HCT116 (cell line): ENCODE measurements at regions not wholly inside any gene's neighbourhood (a gene's known extent, or its start where the extent isn't known, plus 50 kb on each side); places are given as distances from the start of the nearest gene placed in this dataset.

Source experiments
- ATAC-seq: fragments of 200-7000 bp; cut with Tn5 transposase; 2 replicates; pipeline ENCODE4 v1.9.1; 2020; ENCODE audit warnings: mild to moderate bottlenecking, moderate library complexity
- BruUV-seq: library from RNA; stranded (reverse); fragments of 400-500 nt; replicated peaks from 2 replicates; lab custom pipeline; 2021; lab: Mats Ljungman, UMichigan
- CTCF ChIA-PET: fragments of 300-600 bp; sonication (Branson Sonifier 250); formaldehyde crosslinking; loops from one replicate; lab custom pipeline; 2021; ENCODE audit warnings: antibody characterized with exemption; lab: Charles Lee
- POLR2A ChIA-PET: fragments of 300-600, 350-600 bp; sonication (Branson Sonifier 250); formaldehyde crosslinking; loops from one replicate; lab custom pipeline; 2021; ENCODE audit warnings: antibody characterized with exemption; lab: Charles Lee
- RAD21 ChIA-PET, 2 experiments: fragments of 300-600 bp; sonication (Branson Sonifier 250); formaldehyde crosslinking; loops; one replicate each; lab custom pipeline; 2023; ENCODE audit warnings: low total read pairs in 2 of 2; ENCODE audit not compliant: uncharacterized antibody in 2 of 2, unreplicated experiment in 2 of 2, low non-redundant PET in 1 of 2; lab: Charles Lee
- DNase-seq: peaks from one replicate; pipeline ENCODE4 v3.0.0-alpha.2; 2010; ENCODE audit warnings: low read depth, low spot score
- H2AFZ ChIP-seq: fragments of 200-600 bp; shearing (Covaris generic), sonication (generic); 2 replicates; pipeline ENCODE4 v1.6.1; 2017; ENCODE audit warnings: low read depth, mixed run types, mixed read lengths, antibody characterized with exemption, low read length; ENCODE audit not compliant: poor library complexity, severe bottlenecking
- H3K27ac ChIP-seq: 2 replicates; pipeline ENCODE4 v1.5.1; 2012; ENCODE audit warnings: low read depth, low read length
- H3K27me3 ChIP-seq: fragments of 200-600 bp; sonication (generic); 2 replicates; pipeline ENCODE4 v1.6.1; 2016; ENCODE audit warnings: mixed run types, low read length, mixed read lengths; ENCODE audit not compliant: insufficient read depth
- H3K36me3 ChIP-seq, 2 experiments: fragments of 200-500 bp in 1 of 2; fragments of 200-600 bp in 1 of 2; sonication (Bioruptor generic) in 1 of 2; sonication (generic) in 1 of 2; 2 replicates each; pipeline versions ENCODE4 v1.5.1 to v1.6.1; 2014 to 2016; ENCODE audit warnings: low read length in 2 of 2, inconsistent platforms in 1 of 2, mixed read lengths in 1 of 2, mixed run types in 1 of 2; ENCODE audit not compliant: insufficient read depth in 2 of 2, control insufficient read depth in 1 of 2
- H3K4me1 ChIP-seq, 2 experiments: fragments of 200-600 bp in 1 of 2; sonication (generic) in 1 of 2; 2 replicates each; pipeline versions ENCODE4 v1.5.1 to v1.6.1; 2012 to 2017; ENCODE audit warnings: low read length in 2 of 2, inconsistent platforms in 1 of 2, mild to moderate bottlenecking in 1 of 2, mixed read lengths in 1 of 2, mixed run types in 1 of 2, moderate library complexity in 1 of 2; ENCODE audit not compliant: insufficient read depth in 2 of 2, control insufficient read depth in 1 of 2
- H3K4me2 ChIP-seq: fragments of 200-600 bp; sonication (generic); 2 replicates; pipeline ENCODE4 v1.6.1; 2017; ENCODE audit warnings: mixed run types, low read length, mixed read lengths
- H3K4me3 ChIP-seq, 2 experiments: fragments of 200-600 bp in 1 of 2; sonication (generic) in 1 of 2; replicated peaks in 1 of 2; 2 replicates each; pipeline ENCODE4 v1.5.1; 2011 to 2016; ENCODE audit warnings: low read length in 2 of 2, control low read depth in 1 of 2, low read depth in 1 of 2, mild to moderate bottlenecking in 1 of 2, mixed read lengths in 1 of 2, mixed run types in 1 of 2
- H3K79me2 ChIP-seq: fragments of 200-600 bp; sonication (generic); 2 replicates; pipeline ENCODE4 v1.6.1; 2017; ENCODE audit warnings: mild to moderate bottlenecking, mixed run types, low read length, moderate library complexity, mixed read lengths; ENCODE audit not compliant: insufficient read depth
- H3K9ac ChIP-seq: fragments of 200-600 bp; sonication (generic); 2 replicates; pipeline ENCODE4 v1.6.1; 2016; ENCODE audit warnings: low read length, mixed read lengths
- H3K9me2 ChIP-seq: fragments of 200-600 bp; sonication (generic), shearing (Covaris generic); 2 replicates; pipeline ENCODE4 v1.6.1; 2017; ENCODE audit warnings: mixed run types, mild to moderate bottlenecking, moderate library complexity; ENCODE audit not compliant: insufficient read depth
- H3K9me3 ChIP-seq, 2 experiments: fragments of 200-500 bp in 1 of 2; fragments of 200-600 bp in 1 of 2; sonication (Bioruptor generic) in 1 of 2; sonication (generic) in 1 of 2; 2 replicates each; pipeline ENCODE4 v1.6.1; 2014 to 2017; ENCODE audit warnings: low read length in 2 of 2, mixed read lengths in 2 of 2, inconsistent platforms in 1 of 2, low read depth in 1 of 2, mild to moderate bottlenecking in 1 of 2, mixed run types in 1 of 2, moderate library complexity in 1 of 2; ENCODE audit not compliant: control insufficient read depth in 1 of 2, insufficient read depth in 1 of 2
- H4K20me1 ChIP-seq: fragments of 200-600 bp; sonication (generic), shearing (Covaris generic); 2 replicates; pipeline ENCODE4 v1.6.1; 2017; ENCODE audit warnings: mixed run types, mild to moderate bottlenecking, moderate library complexity; ENCODE audit not compliant: insufficient read depth
- ATF3 ChIP-seq: IDR thresholded peaks from 2 replicates; pipeline ENCODE4 v1.6.1; 2012
- CBX3 ChIP-seq: IDR thresholded peaks from 2 replicates; pipeline ENCODE4 v1.6.1; 2012; ENCODE audit warnings: low read depth
- CEBPB ChIP-seq: IDR thresholded peaks from 2 replicates; pipeline ENCODE4 v1.6.1; 2012; ENCODE audit warnings: low read depth
- EGR1 ChIP-seq: IDR thresholded peaks from 2 replicates; pipeline ENCODE4 v1.6.1; 2012; ENCODE audit warnings: low read depth
- ELF1 ChIP-seq: IDR thresholded peaks from 2 replicates; pipeline ENCODE4 v1.6.1; 2012; ENCODE audit warnings: low read depth, borderline replicate concordance
- EZH2 ChIP-seq: fragments of 200-600 bp; sonication (generic); IDR thresholded peaks from 2 replicates; pipeline ENCODE4 v1.6.1; 2017; ENCODE audit warnings: antibody characterized with exemption, mixed run types
- EZH2phosphoT487 ChIP-seq: fragments of 200-600 bp; IDR thresholded peaks from 2 replicates; pipeline ENCODE4 v1.6.1; 2018; ENCODE audit warnings: antibody characterized with exemption, borderline replicate concordance
- FOSL1 ChIP-seq: IDR thresholded peaks from 2 replicates; pipeline ENCODE4 v1.6.1; 2012; ENCODE audit warnings: low read depth
- JUND ChIP-seq: IDR thresholded peaks from 2 replicates; pipeline ENCODE4 v1.6.1; 2012
- MAX ChIP-seq: IDR thresholded peaks from 2 replicates; pipeline ENCODE4 v1.6.1; 2012
- POLR2A ChIP-seq: IDR thresholded peaks from 2 replicates; pipeline ENCODE4 v1.7.0; 2011; ENCODE audit warnings: borderline replicate concordance; ENCODE audit not compliant: insufficient read depth, insufficient read length; ENCODE audit errors: extremely low read depth
- POLR2AphosphoS5 ChIP-seq: IDR thresholded peaks from 2 replicates; pipeline ENCODE4 v1.6.1; 2011; ENCODE audit warnings: mild to moderate bottlenecking, low read depth, low read length, moderate library complexity
- RAD21 ChIP-seq: IDR thresholded peaks from 2 replicates; pipeline ENCODE4 v1.6.1; 2012; ENCODE audit warnings: low read depth, mild to moderate bottlenecking
- REST ChIP-seq: IDR thresholded peaks from 2 replicates; pipeline ENCODE4 v1.6.1; 2012; ENCODE audit warnings: low read depth
- SIN3A ChIP-seq: IDR thresholded peaks from 2 replicates; pipeline ENCODE4 v1.6.1; 2012; ENCODE audit warnings: low read depth
- SP1 ChIP-seq: IDR thresholded peaks from 2 replicates; pipeline ENCODE4 v1.6.1; 2012; ENCODE audit warnings: low read depth
- SRF ChIP-seq: IDR thresholded peaks from 2 replicates; pipeline ENCODE4 v1.6.1; 2012; ENCODE audit warnings: low read depth
- TCF7L2 ChIP-seq: IDR thresholded peaks from 2 replicates; pipeline ENCODE4 v1.7.0; 2011; ENCODE audit warnings: borderline replicate concordance, inconsistent platforms; ENCODE audit not compliant: insufficient read depth, insufficient read length; ENCODE audit errors: extremely low read depth
- ZBTB33 ChIP-seq: IDR thresholded peaks from 2 replicates; pipeline ENCODE4 v1.6.1; 2011; ENCODE audit warnings: mild to moderate bottlenecking, low read length, moderate library complexity; ENCODE audit not compliant: insufficient replicate concordance; ENCODE audit errors: extremely low read depth
- ZFX ChIP-seq: fragments of 450-650 bp; IDR thresholded peaks from 2 replicates; pipeline ENCODE4 v1.6.1; 2017
- ZNF274 ChIP-seq: fragments of 200-500 bp; sonication (Bioruptor generic); IDR thresholded peaks from 2 replicates; pipeline ENCODE4 v1.6.1; 2014; ENCODE audit warnings: mild to moderate bottlenecking, low read depth, low read length, inconsistent platforms
- intact Hi-C: fragments of 100-400 bp; cut with micrococcal nuclease; formaldehyde crosslinking; loops from 2 replicates; pipeline ENCODE4 v1.10.0; 2022

- TF ChIP-seq EZH2 (no peak), EGR1 (no peak)
Observed at GRCh38 chr1:102529446-102529845, 532.7 kb upstream of the OLFM3 start (continued).

GRCh38 chr1:102500758-102501157 lies 504.0 kb upstream of the OLFM3 start:
- intact Hi-C loops: no loop called here
- Histone ChIP-seq H3K27ac (no peak overlapping the region), H3K79me2 (no peaks in the 10 kb centered on the region), H3K27me3 (no peaks in the 10 kb centered on the region), H3K4me1 (no peaks in the 10 kb centered on the region), H3K4me2 (no peak overlapping the region), H3K4me3 (no peak overlapping the region), H3K9me3 (no peaks in the 10 kb centered on the region), H4K20me1 (no peaks in the 10 kb centered on the region), H2AFZ (no peak overlapping the region), H3K9me2 (no peaks in the 10 kb centered on the region), H3K36me3 (no peaks in the 10 kb centered on the region), H3K9ac (no peak overlapping the region)
- BruUV-seq: no TSS peak
- ATAC-seq (no peak), DNase-seq (no peak)
- ChIA-PET POLR2A (no interaction called here), CTCF (no interaction called here), RAD21 (no interaction called here)
- TF ChIP-seq MAX: no peak
- TF ChIP-seq ZBTB33: no peak
- TF ChIP-seq REST: no peak
- no peak for TF ChIP-seq EGR1
- TF ChIP-seq EZH2phosphoT487: no peak
- TF ChIP-seq CEBPB: no peak
- no peak for TF ChIP-seq FOSL1
- no peak for TF ChIP-seq SRF
- TF ChIP-seq POLR2AphosphoS5: no peak
- no peak for TF ChIP-seq ELF1
- no peak for TF ChIP-seq TCF7L2
- TF ChIP-seq ATF3: no peak
- no peak for TF ChIP-seq ZNF274
- TF ChIP-seq POLR2A: no peak
- TF ChIP-seq SIN3A: no peak
- TF ChIP-seq ZFX: no peak
- no peak for TF ChIP-seq JUND
- no peak for TF ChIP-seq SP1
- no peak for TF ChIP-seq CBX3
- no peak for TF ChIP-seq RAD21
